ENCODE measurements at regions not wholly inside any gene's neighbourhood (a gene's known extent, or its start where the extent isn't known, plus 50 kb on each side); places are given as distances from the start of the nearest gene placed in this dataset.

DNA sequence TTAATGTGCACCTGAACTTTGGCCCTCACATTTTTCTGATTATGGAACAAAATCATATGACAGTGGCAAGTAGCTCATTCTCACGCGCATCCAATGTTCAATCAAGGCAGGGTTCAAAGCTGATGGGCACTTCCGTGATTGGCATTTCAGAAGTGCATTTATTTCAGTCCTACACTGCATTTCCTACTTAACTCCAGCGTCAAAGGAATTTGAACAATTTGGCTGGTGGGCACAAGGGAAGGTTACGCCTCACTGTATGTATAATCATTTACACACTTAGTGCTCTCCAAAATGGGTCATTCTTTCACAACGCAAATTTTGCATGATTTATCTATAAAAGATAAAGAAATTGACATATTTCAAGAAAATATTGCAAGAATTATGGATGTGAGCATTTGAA is 167.9 kb upstream of the VLDLR start:
- Histone ChIP-seq H3K9me3 (no peaks in the 10 kb centered on the region), H3K4me1 (no peaks in the 10 kb centered on the region)
- WGBS: 57% methylated on average over 6 of the region's 6 CpGs

GRCh38 chr9:2459756-2460155 is 161.8 kb upstream of the VLDLR start:
- TF ChIP-seq POLR2AphosphoS5 (IDR thresholded peaks at IDR 0.05) (no peak), POLR2A (IDR thresholded peaks at IDR 0.05) (no peak), CTCF (IDR thresholded peaks at IDR 0.05) (no peak), EP300 (IDR thresholded peaks at IDR 0.05) (no peak)
- 39% methylated on average over 3 of the region's 3 CpGs for WGBS
- H3K27ac ChIP-seq: no peak overlapping the region

More for the DNA sequence above, 167.9 kb upstream of the VLDLR start:
- TF ChIP-seq EP300 (IDR thresholded peaks at IDR 0.05) (no peak), CTCF (IDR thresholded peaks at IDR 0.05) (no peak), POLR2A (IDR thresholded peaks at IDR 0.05) (no peak), POLR2AphosphoS5 (IDR thresholded peaks at IDR 0.05) (no peak)
- no peak overlapping the region for H3K4me3 ChIP-seq
- H3K27ac ChIP-seq: no peak overlapping the region
- no peaks in the 10 kb centered on the region for H3K27me3 ChIP-seq
- no peak for DNase-seq (ENCODE audit: low spot score in 2 of 2)
- H3K36me3 ChIP-seq: no peaks in the 10 kb centered on the region

GRCh38 chr9:2461892-2462291 is 159.7 kb upstream of the VLDLR start:
- Histone ChIP-seq H3K27ac (no peak overlapping the region), H3K9me3 (no peaks in the 10 kb centered on the region), H3K4me3 (no peak overlapping the region), H3K4me1 (no peaks in the 10 kb centered on the region), H3K27me3 (no peaks in the 10 kb centered on the region), H3K36me3 (no peaks in the 10 kb centered on the region)
- no peak for TF ChIP-seq POLR2A (IDR thresholded peaks at IDR 0.05)
- no peak for TF ChIP-seq CTCF (IDR thresholded peaks at IDR 0.05)
- no peak for TF ChIP-seq EP300 (IDR thresholded peaks at IDR 0.05)
- 52% methylated on average over 5 of the region's 5 CpGs for WGBS
- no peak for DNase-seq (ENCODE audit: low spot score in 2 of 2)

More at GRCh38 chr9:2459756-2460155, 161.8 kb upstream of the VLDLR start:
- Histone ChIP-seq H3K27me3 (no peaks in the 10 kb centered on the region), H3K9me3 (no peaks in the 10 kb centered on the region), H3K4me1 (no peaks in the 10 kb centered on the region), H3K36me3 (no peaks in the 10 kb centered on the region), H3K4me3 (no peak overlapping the region)
- DNase-seq (ENCODE audit: low spot score in 2 of 2): no peak

DNA sequence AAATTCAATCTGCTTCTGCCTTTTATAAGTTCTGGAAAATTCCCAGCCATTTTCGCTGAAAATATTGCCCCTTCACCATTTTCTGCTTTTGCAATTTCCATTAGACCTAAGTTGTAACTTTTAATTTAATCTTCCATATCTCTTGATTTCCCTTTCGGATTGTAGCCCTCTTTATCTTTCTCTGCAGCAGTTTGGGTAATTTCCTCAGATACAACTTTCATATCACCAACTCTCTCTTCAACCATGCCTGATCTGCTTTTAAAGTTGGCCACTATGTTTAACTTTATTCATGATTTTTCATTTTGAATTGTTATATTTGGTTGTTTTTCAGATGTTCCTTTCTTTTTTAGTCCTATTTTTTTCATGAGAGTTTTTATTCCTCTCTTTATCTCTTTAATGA is 157.0 kb upstream of the VLDLR start:
- H3K27me3 ChIP-seq: no peaks in the 10 kb centered on the region
- TF ChIP-seq CTCF (IDR thresholded peaks at IDR 0.05) (no peak), EP300 (IDR thresholded peaks at IDR 0.05) (no peak), POLR2AphosphoS5 (IDR thresholded peaks at IDR 0.05) (no peak)
- no peak overlapping the region for H3K27ac ChIP-seq
- DNase-seq (ENCODE audit: low spot score in 2 of 2): no peak
- H3K36me3 ChIP-seq: no peaks in the 10 kb centered on the region
- no peak overlapping the region for H3K4me3 ChIP-seq
- H3K4me1 ChIP-seq: no peaks in the 10 kb centered on the region
- 100% methylated on average over 2 of the region's 2 CpGs for WGBS
- H3K9me3 ChIP-seq: no peaks in the 10 kb centered on the region

- TF ChIP-seq POLR2A (IDR thresholded peaks at IDR 0.05) (no peak), POLR2AphosphoS5 (IDR thresholded peaks at IDR 0.05) (no peak), CTCF (IDR thresholded peaks at IDR 0.05) (no peak), EP300 (IDR thresholded peaks at IDR 0.05) (no peak)
- Histone ChIP-seq H3K4me1 (no peaks in the 10 kb centered on the region), H3K36me3 (no peaks in the 10 kb centered on the region), H3K9me3 (no peaks in the 10 kb centered on the region), H3K27ac (no peak overlapping the region), H3K27me3 (no peaks in the 10 kb centered on the region), H3K4me3 (no peak overlapping the region)
- 77% methylated on average over 2 of the region's 2 CpGs for WGBS
- DNase-seq (ENCODE audit: low spot score in 2 of 2): no peak
These were observed 156.1 kb upstream of the VLDLR start for GRCh38 chr9:2465516-2465915.
